ENCODE measurements at regions not wholly inside any gene's neighbourhood (a gene's known extent, or its start where the extent isn't known, plus 50 kb on each side); places are given as distances from the start of the nearest gene placed in this dataset.

- TF ChIP-seq ARID5B (CRISPR knock-in tag; IDR thresholded peaks at IDR 0.05) (no peak), CCAR2 (optimal IDR thresholded peaks at IDR 0.05; ENCODE audit: low read depth, low read length) (no peak), CBX1 (IDR thresholded peaks at IDR 0.05; ENCODE audit: low read depth) (no peak), NFE2 (CRISPR knock-in tag; IDR thresholded peaks at IDR 0.05) (peak; percentile 44; the same call in 1 of the 2 replicates), ZFP36L1 (CRISPR knock-in tag; IDR thresholded peaks at IDR 0.05) (no peak), FOXO1 (CRISPR knock-in tag; IDR thresholded peaks at IDR 0.05) (no peak), ISL2 (CRISPR knock-in tag; IDR thresholded peaks at IDR 0.05) (no peak), AHR (CRISPR knock-in tag; IDR thresholded peaks at IDR 0.05) (no peak), SMC3 (IDR thresholded peaks at IDR 0.05; ENCODE audit: low read length) (peak; percentile 61), ZNF678 (CRISPR knock-in tag; IDR thresholded peaks at IDR 0.05) (no peak), CENPT (CRISPR knock-in tag; IDR thresholded peaks at IDR 0.05; ENCODE audit: low read depth) (no peak), ZNF746 (CRISPR knock-in tag; IDR thresholded peaks at IDR 0.05) (no peak), EHMT2 (IDR thresholded peaks at IDR 0.05; ENCODE audit: borderline replicate concordance, low read depth, low read length) (no peak), LRRFIP1 (CRISPR knock-in tag; conservative IDR thresholded peaks at IDR 0.05) (no peak), ZNF207 (IDR thresholded peaks at IDR 0.05; ENCODE audit: borderline replicate concordance) (no peak), ZNF800 (CRISPR knock-in tag; IDR thresholded peaks at IDR 0.05) (no peak), ZBTB7B (CRISPR knock-in tag; IDR thresholded peaks at IDR 0.05) (no peak), RBM22 (optimal IDR thresholded peaks at IDR 0.05; ENCODE audit: low read length) (no peak), MIXL1 (CRISPR knock-in tag; IDR thresholded peaks at IDR 0.05) (no peak), U2AF1 (optimal IDR thresholded peaks at IDR 0.05; ENCODE audit: low read depth, low read length) (no peak), TCF12 (IDR thresholded peaks at IDR 0.05) (no peak), TCF12 (CRISPR knock-in tag; IDR thresholded peaks at IDR 0.05) (no peak), BHLHE40 (IDR thresholded peaks at IDR 0.05; ENCODE audit: low read length) (no peak), MAFK (conservative IDR thresholded peaks at IDR 0.05 in 1 of 2, IDR thresholded peaks at IDR 0.05 in 1 of 2; ENCODE audit: low read length in 2 of 2) (0 out of 4 replicates have a peak, but pooled peaks have one; percentile 2 to 14)
- TF ChIP-seq, protein P1, sequence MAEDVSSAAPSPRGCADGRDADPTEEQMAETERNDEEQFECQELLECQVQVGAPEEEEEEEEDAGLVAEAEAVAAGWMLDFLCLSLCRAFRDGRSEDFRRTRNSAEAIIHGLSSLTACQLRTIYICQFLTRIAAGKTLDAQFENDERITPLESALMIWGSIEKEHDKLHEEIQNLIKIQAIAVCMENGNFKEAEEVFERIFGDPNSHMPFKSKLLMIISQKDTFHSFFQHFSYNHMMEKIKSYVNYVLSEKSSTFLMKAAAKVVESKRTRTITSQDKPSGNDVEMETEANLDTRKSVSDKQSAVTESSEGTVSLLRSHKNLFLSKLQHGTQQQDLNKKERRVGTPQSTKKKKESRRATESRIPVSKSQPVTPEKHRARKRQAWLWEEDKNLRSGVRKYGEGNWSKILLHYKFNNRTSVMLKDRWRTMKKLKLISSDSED (CRISPR knock-in tag; IDR thresholded peaks at IDR 0.05) = no peak
These were observed 91.5 kb upstream of the C3orf80 start (continued) for GRCh38 chr3:160133757-160134156.
